ENCODE measurements at regions not wholly inside any gene's neighbourhood (a gene's known extent, or its start where the extent isn't known, plus 50 kb on each side); places are given as distances from the start of the nearest gene placed in this dataset.

DNA sequence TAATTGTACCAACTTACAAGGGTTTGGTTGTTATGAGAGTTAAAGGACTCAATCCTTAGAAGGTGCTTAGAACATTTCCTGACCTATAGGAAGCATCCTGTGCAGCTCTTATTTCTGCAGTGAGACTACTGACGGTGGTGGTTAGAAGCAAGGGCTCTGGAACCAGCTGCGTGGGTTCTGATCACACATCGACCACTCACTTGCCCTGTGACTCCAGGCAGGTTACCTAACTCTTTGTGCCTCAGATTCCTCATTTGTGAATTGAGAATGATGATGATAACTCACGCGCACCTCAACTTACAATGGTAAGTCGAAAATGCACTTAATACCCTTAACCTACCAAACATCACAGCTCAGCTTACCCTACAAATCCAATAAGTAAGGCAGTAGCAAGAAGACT lies 80.7 kb upstream of the SPATA12 start:
- Histone ChIP-seq H4K20me1 (ENCODE audit: insufficient read depth, low read length) (no peaks in the 10 kb centered on the region), H3K4me2 (replicated peaks; ENCODE audit: extremely low read depth, low read length, poor library complexity, severe bottlenecking) (no peak overlapping the region), H3K4me1 (ENCODE audit: control insufficient read depth in 1 of 2, insufficient read depth in 2 of 2, low read length in 2 of 2) (peaks cover 22% of the 10 kb centered on the region in 2 donors), H3K27me3 (ENCODE audit: control insufficient read depth in 2 of 2, insufficient read depth in 2 of 2, low read length in 2 of 2) (no peaks in the 10 kb centered on the region), H3K36me3 (replicated peaks in 1 of 2; ENCODE audit: control insufficient read depth in 1 of 2, insufficient read depth in 2 of 2, low read length in 2 of 2) (no peaks in the 10 kb centered on the region), H3K79me2 (ENCODE audit: insufficient read depth, low read length) (no peaks in the 10 kb centered on the region), H3K27ac (ENCODE audit: low read depth in 1 of 2, low read length in 2 of 2) (no peak overlapping the region), H2AFZ (ENCODE audit: insufficient read depth, low read depth, low read length, poor library complexity, severe bottlenecking) (no peak overlapping the region), H3K4me3 (replicated peaks in 1 of 3; ENCODE audit: low read depth in 2 of 3, low read length in 3 of 3) (no peak overlapping the region), H3K9me3 (replicated peaks in 1 of 2; ENCODE audit: control insufficient read depth in 1 of 2, insufficient read depth in 1 of 2, low read length in 2 of 2) (no peaks in the 10 kb centered on the region), H3K9ac (ENCODE audit: insufficient read depth, low read length, poor library complexity, severe bottlenecking) (no peak overlapping the region)
- intact Hi-C loops (cut with micrococcal nuclease), result loop anchor here in 1 of 2 donors (10.0 kb wide), 1 partner anchor 55 kb away; no protein-coding TSS in a partner anchor
- TF ChIP-seq, protein P1, sequence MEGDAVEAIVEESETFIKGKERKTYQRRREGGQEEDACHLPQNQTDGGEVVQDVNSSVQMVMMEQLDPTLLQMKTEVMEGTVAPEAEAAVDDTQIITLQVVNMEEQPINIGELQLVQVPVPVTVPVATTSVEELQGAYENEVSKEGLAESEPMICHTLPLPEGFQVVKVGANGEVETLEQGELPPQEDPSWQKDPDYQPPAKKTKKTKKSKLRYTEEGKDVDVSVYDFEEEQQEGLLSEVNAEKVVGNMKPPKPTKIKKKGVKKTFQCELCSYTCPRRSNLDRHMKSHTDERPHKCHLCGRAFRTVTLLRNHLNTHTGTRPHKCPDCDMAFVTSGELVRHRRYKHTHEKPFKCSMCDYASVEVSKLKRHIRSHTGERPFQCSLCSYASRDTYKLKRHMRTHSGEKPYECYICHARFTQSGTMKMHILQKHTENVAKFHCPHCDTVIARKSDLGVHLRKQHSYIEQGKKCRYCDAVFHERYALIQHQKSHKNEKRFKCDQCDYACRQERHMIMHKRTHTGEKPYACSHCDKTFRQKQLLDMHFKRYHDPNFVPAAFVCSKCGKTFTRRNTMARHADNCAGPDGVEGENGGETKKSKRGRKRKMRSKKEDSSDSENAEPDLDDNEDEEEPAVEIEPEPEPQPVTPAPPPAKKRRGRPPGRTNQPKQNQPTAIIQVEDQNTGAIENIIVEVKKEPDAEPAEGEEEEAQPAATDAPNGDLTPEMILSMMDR (IDR thresholded peaks at IDR 0.05), result no peak
- peak overlapping the region in 1 of 7 donors; percentile 30 for H3K27ac Mint-ChIP-seq
- H3K4me3 Mint-ChIP-seq, result no peak overlapping the region
- H3K27me3 Mint-ChIP-seq (ENCODE audit: low read depth in 3 of 3), result peaks cover 2 to 6% (median 4%) of the 10 kb centered on the region in 3 donors
- WGBS (ENCODE audit: insufficient coverage), result no CpG with 5 or more reads among the region's 6 CpGs
- H3K4me1 Mint-ChIP-seq, result peaks cover 19% of the 10 kb centered on the region
- DNase-seq, result peak in 1 of 3 donors; percentile 9
- H3K36me3 Mint-ChIP-seq, result no peaks in the 10 kb centered on the region
- H3K9me3 Mint-ChIP-seq, result peaks cover 0 to 2% (median 0%) of the 10 kb centered on the region in 7 donors

- Histone ChIP-seq H3K9ac (ENCODE audit: insufficient read depth, low read length, poor library complexity, severe bottlenecking) (no peak overlapping the region), H3K4me2 (replicated peaks; ENCODE audit: extremely low read depth, low read length, poor library complexity, severe bottlenecking) (no peak overlapping the region), H3K36me3 (replicated peaks in 1 of 2; ENCODE audit: control insufficient read depth in 1 of 2, insufficient read depth in 2 of 2, low read length in 2 of 2) (no peaks in the 10 kb centered on the region), H3K27me3 (ENCODE audit: control insufficient read depth in 2 of 2, insufficient read depth in 2 of 2, low read length in 2 of 2) (no peaks in the 10 kb centered on the region), H4K20me1 (ENCODE audit: insufficient read depth, low read length) (no peaks in the 10 kb centered on the region), H3K27ac (ENCODE audit: low read depth in 1 of 2, low read length in 2 of 2) (no peak overlapping the region), H2AFZ (ENCODE audit: insufficient read depth, low read depth, low read length, poor library complexity, severe bottlenecking) (no peak overlapping the region), H3K79me2 (ENCODE audit: insufficient read depth, low read length) (no peaks in the 10 kb centered on the region), H3K4me1 (ENCODE audit: control insufficient read depth in 1 of 2, insufficient read depth in 2 of 2, low read length in 2 of 2) (peaks cover 22% of the 10 kb centered on the region in 2 donors), H3K9me3 (replicated peaks in 1 of 2; ENCODE audit: control insufficient read depth in 1 of 2, insufficient read depth in 1 of 2, low read length in 2 of 2) (no peaks in the 10 kb centered on the region), H3K4me3 (replicated peaks in 1 of 3; ENCODE audit: low read depth in 2 of 3, low read length in 3 of 3) (no peak overlapping the region)
- H3K9me3 Mint-ChIP-seq, result peaks cover 0 to 2% (median 0%) of the 10 kb centered on the region in 7 donors
- H3K4me3 Mint-ChIP-seq, result no peak overlapping the region
- no peak for DNase-seq
- peaks cover 2 to 6% (median 4%) of the 10 kb centered on the region in 3 donors for H3K27me3 Mint-ChIP-seq (ENCODE audit: low read depth in 3 of 3)
- peaks cover 19% of the 10 kb centered on the region for H3K4me1 Mint-ChIP-seq
- H3K27ac Mint-ChIP-seq, result no peak overlapping the region
- H3K36me3 Mint-ChIP-seq, result no peaks in the 10 kb centered on the region
- no CpG with 5 or more reads among the region's 1 CpG for WGBS (ENCODE audit: insufficient coverage)
- intact Hi-C loops (cut with micrococcal nuclease), result no loop called here
- TF ChIP-seq, protein P1 (IDR thresholded peaks at IDR 0.05), result no peak
Observed at GRCh38 chr3:56977561-56977889, 82.9 kb upstream of the SPATA12 start.
